ENCODE measurements at regions not wholly inside any gene's neighbourhood (a gene's known extent, or its start where the extent isn't known, plus 50 kb on each side); places are given as distances from the start of the nearest gene placed in this dataset.

DNA sequence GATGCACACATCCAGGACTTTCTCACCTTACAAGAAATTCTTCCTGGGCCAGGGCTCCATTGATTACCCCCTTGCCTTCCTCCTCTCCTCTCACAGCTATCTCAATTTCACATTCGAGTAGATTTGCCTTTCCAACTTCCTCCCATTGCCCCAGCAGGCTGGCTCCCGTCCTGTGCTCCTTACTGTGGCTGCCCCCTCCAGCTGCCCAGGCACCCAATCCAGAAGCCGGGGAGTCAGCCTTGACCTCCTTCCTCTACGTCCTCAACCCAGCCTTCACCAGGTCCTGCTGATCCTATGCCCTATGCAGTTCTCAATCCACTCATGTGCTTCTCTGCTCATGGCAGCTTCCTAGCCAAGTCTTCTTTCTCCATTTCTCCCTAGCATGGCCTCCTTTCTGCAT lies 85.7 kb upstream of the GPR26 start:
- TF ChIP-seq ZNF565 (CRISPR knock-in tag; conservative IDR thresholded peaks at IDR 0.05; ENCODE audit: low read depth): no peak
- TF ChIP-seq ZNF70 (CRISPR knock-in tag; IDR thresholded peaks at IDR 0.05): no peak
- no peak for TF ChIP-seq RARB (CRISPR knock-in tag; IDR thresholded peaks at IDR 0.05)
- TF ChIP-seq, protein P1, sequence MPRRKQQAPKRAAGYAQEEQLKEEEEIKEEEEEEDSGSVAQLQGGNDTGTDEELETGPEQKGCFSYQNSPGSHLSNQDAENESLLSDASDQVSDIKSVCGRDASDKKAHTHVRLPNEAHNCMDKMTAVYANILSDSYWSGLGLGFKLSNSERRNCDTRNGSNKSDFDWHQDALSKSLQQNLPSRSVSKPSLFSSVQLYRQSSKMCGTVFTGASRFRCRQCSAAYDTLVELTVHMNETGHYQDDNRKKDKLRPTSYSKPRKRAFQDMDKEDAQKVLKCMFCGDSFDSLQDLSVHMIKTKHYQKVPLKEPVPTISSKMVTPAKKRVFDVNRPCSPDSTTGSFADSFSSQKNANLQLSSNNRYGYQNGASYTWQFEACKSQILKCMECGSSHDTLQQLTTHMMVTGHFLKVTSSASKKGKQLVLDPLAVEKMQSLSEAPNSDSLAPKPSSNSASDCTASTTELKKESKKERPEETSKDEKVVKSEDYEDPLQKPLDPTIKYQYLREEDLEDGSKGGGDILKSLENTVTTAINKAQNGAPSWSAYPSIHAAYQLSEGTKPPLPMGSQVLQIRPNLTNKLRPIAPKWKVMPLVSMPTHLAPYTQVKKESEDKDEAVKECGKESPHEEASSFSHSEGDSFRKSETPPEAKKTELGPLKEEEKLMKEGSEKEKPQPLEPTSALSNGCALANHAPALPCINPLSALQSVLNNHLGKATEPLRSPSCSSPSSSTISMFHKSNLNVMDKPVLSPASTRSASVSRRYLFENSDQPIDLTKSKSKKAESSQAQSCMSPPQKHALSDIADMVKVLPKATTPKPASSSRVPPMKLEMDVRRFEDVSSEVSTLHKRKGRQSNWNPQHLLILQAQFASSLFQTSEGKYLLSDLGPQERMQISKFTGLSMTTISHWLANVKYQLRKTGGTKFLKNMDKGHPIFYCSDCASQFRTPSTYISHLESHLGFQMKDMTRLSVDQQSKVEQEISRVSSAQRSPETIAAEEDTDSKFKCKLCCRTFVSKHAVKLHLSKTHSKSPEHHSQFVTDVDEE (CRISPR knock-in tag; IDR thresholded peaks at IDR 0.05): no peak
- TF ChIP-seq ZNF8 (CRISPR knock-in tag; IDR thresholded peaks at IDR 0.05): no peak
- TF ChIP-seq ISL1 (CRISPR knock-in tag; IDR thresholded peaks at IDR 0.05): no peak

All from SK-N-SH treated with all-trans-retinoic acid at 6 μM for 48 hours (cell line).